ENCODE measurements at regions not wholly inside any gene's neighbourhood (a gene's known extent, or its start where the extent isn't known, plus 50 kb on each side); places are given as distances from the start of the nearest gene placed in this dataset.

DNA sequence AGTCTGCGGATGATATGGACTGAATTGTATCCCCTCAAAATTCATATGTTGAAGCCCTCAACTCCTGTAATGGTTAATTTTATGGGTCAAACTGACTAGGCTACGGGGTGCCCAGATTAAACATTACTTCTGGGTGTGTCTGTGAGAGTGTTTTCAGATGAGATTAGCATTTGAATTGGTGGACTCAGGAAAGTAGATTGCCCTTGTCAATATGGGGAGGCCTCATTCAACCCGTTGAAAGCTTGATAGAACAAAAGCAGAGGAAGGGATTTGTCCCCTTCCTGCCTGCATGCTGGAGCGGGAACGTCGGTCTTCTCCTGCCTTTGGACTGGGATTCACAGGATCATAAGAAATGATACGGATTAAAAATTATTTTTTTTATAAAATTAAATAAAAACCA lies 84.5 kb downstream of the BBS10 start:
- Histone ChIP-seq H2BK12ac (ENCODE audit: low read length) (no peak overlapping the region), H3K27me3 (ENCODE audit: insufficient read depth, low read length) (no peaks in the 10 kb centered on the region), H2BK5ac (ENCODE audit: low read depth, low read length, poor library complexity) (no peak overlapping the region), H4K91ac (ENCODE audit: low read depth, low read length) (no peak overlapping the region), H3K9me3 (ENCODE audit: insufficient read depth, low read depth, low read length) (no peaks in the 10 kb centered on the region), H3K4me3 (ENCODE audit: low read depth, low read length) (no peak overlapping the region), H3K79me1 (ENCODE audit: low read length) (no peaks in the 10 kb centered on the region), H2AK5ac (ENCODE audit: low read length) (no peak overlapping the region), H3K36me3 (ENCODE audit: control insufficient read depth in 1 of 2, insufficient read depth in 2 of 2, low read length in 2 of 2) (no peaks in the 10 kb centered on the region), H3K23ac (ENCODE audit: low read length) (no peak overlapping the region), H3K14ac (ENCODE audit: low read length) (no peak overlapping the region), H3K18ac (ENCODE audit: low read length) (no peak overlapping the region), H3K4me1 (ENCODE audit: control insufficient read depth in 1 of 2, insufficient read depth in 2 of 2, low read length in 2 of 2) (no peaks in the 10 kb centered on the region), H3K4me2 (ENCODE audit: low read length) (no peak overlapping the region), H3K4ac (ENCODE audit: low read depth, low read length) (no peak overlapping the region), H2BK120ac (ENCODE audit: insufficient read depth, low read length, poor library complexity) (no peak overlapping the region), H3K27ac (ENCODE audit: low read depth, low read length) (no peak overlapping the region), H3K9ac (ENCODE audit: low read length) (no peak overlapping the region), H2AFZ (ENCODE audit: insufficient read depth, low read length, poor library complexity) (no peak overlapping the region), H4K12ac (ENCODE audit: low read depth, low read length) (no peak overlapping the region), H4K8ac (ENCODE audit: low read depth, low read length) (no peak overlapping the region), H3K79me2 (ENCODE audit: control insufficient read depth, insufficient read depth, low read length, poor library complexity) (no peaks in the 10 kb centered on the region)
- no peak for DNase-seq
- WGBS (ENCODE audit: extremely low coverage, insufficient coverage, insufficient read length) = no CpG with 5 or more reads among the region's 7 CpGs

GRCh38 chr12:76260390-76260748 lies 87.8 kb downstream of the BBS10 start:
- no peak overlapping the region for H3K23ac ChIP-seq (ENCODE audit: low read length)
- H3K4me1 ChIP-seq (ENCODE audit: control insufficient read depth in 1 of 2, insufficient read depth in 2 of 2, low read length in 2 of 2) = no peaks in the 10 kb centered on the region
- H3K9ac ChIP-seq (ENCODE audit: low read length) = no peak overlapping the region
- H3K4me2 ChIP-seq (ENCODE audit: low read length) = no peak overlapping the region
- H4K12ac ChIP-seq (ENCODE audit: low read depth, low read length) = no peak overlapping the region
- no peak overlapping the region for H3K4ac ChIP-seq (ENCODE audit: low read depth, low read length)
- no peak for DNase-seq
- H3K79me1 ChIP-seq (ENCODE audit: low read length) = no peaks in the 10 kb centered on the region
- H4K91ac ChIP-seq (ENCODE audit: low read depth, low read length) = no peak overlapping the region
- H2BK12ac ChIP-seq (ENCODE audit: low read length) = no peak overlapping the region
- no peaks in the 10 kb centered on the region for H3K9me3 ChIP-seq (ENCODE audit: insufficient read depth, low read depth, low read length)
- no peaks in the 10 kb centered on the region for H3K27me3 ChIP-seq (ENCODE audit: insufficient read depth, low read length)
- no peak overlapping the region for H3K4me3 ChIP-seq (ENCODE audit: low read depth, low read length)
- H4K8ac ChIP-seq (ENCODE audit: low read depth, low read length) = no peak overlapping the region
- no CpG with 5 or more reads among the region's 1 CpG for WGBS (ENCODE audit: extremely low coverage, insufficient coverage, insufficient read length)
- no peaks in the 10 kb centered on the region for H3K36me3 ChIP-seq (ENCODE audit: control insufficient read depth in 1 of 2, insufficient read depth in 2 of 2, low read length in 2 of 2)
- no peak overlapping the region for H2BK5ac ChIP-seq (ENCODE audit: low read depth, low read length, poor library complexity)
- no peaks in the 10 kb centered on the region for H3K79me2 ChIP-seq (ENCODE audit: control insufficient read depth, insufficient read depth, low read length, poor library complexity)
- no peak overlapping the region for H3K18ac ChIP-seq (ENCODE audit: low read length)
- no peak overlapping the region for H3K14ac ChIP-seq (ENCODE audit: low read length)
- H2AFZ ChIP-seq (ENCODE audit: insufficient read depth, low read length, poor library complexity) = no peak overlapping the region
- H2BK120ac ChIP-seq (ENCODE audit: insufficient read depth, low read length, poor library complexity) = no peak overlapping the region
- H2AK5ac ChIP-seq (ENCODE audit: low read length) = no peak overlapping the region
- H3K27ac ChIP-seq (ENCODE audit: low read depth, low read length) = no peak overlapping the region

DNA sequence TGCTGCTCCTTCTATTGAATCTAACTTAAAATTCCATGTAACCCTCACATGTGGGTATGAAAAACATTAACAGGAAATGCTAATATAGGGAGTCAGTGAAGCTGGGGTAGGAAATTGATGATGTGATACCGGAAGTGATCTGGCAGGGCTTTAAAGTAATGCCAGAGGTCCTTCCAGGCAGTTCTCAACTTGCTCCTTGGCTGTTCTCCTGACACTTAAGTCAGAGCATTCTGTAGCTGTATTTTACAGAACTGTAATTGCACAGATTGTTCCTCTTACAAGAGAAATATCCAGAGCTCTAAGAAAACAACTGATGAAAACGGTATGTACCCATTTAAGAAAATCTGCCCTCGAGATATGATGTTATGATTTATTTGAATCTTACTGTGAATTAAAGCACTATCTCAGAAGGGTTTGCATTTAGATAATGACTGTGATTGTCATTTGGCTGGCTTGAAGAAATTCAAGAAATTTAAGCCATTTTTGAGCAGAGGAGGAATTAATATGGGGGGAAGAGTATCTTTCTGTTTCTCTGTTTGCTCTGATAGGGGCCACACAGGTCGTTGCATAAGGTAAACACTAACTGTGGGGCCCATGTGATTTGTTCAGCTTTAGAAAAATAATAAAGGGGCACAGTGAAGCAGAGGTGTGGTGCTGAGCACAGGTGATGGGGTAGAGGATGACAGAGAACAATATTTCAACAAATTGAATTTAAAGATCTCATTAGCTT lies 88.4 kb downstream of the BBS10 start:
- no peak overlapping the region for H3K4me3 ChIP-seq (ENCODE audit: low read depth, low read length)
- no peaks in the 10 kb centered on the region for H3K9me3 ChIP-seq (ENCODE audit: insufficient read depth, low read depth, low read length)
- H4K8ac ChIP-seq (ENCODE audit: low read depth, low read length) = no peak overlapping the region
- H3K23ac ChIP-seq (ENCODE audit: low read length) = no peak overlapping the region
- H3K79me2 ChIP-seq (ENCODE audit: control insufficient read depth, insufficient read depth, low read length, poor library complexity) = no peaks in the 10 kb centered on the region
- H3K9ac ChIP-seq (ENCODE audit: low read length) = no peak overlapping the region
- H3K79me1 ChIP-seq (ENCODE audit: low read length) = no peaks in the 10 kb centered on the region
- no peak overlapping the region for H3K18ac ChIP-seq (ENCODE audit: low read length)
- H2AFZ ChIP-seq (ENCODE audit: insufficient read depth, low read length, poor library complexity) = no peak overlapping the region
- H3K4ac ChIP-seq (ENCODE audit: low read depth, low read length) = no peak overlapping the region
- no peak overlapping the region for H3K27ac ChIP-seq (ENCODE audit: low read depth, low read length)
- no peaks in the 10 kb centered on the region for H3K27me3 ChIP-seq (ENCODE audit: insufficient read depth, low read length)
- H2AK5ac ChIP-seq (ENCODE audit: low read length) = no peak overlapping the region
- no peak overlapping the region for H4K12ac ChIP-seq (ENCODE audit: low read depth, low read length)
- H4K91ac ChIP-seq (ENCODE audit: low read depth, low read length) = no peak overlapping the region
- no peaks in the 10 kb centered on the region for H3K36me3 ChIP-seq (ENCODE audit: control insufficient read depth in 1 of 2, insufficient read depth in 2 of 2, low read length in 2 of 2)
- H2BK120ac ChIP-seq (ENCODE audit: insufficient read depth, low read length, poor library complexity) = no peak overlapping the region
- H2BK12ac ChIP-seq (ENCODE audit: low read length) = no peak overlapping the region
- WGBS (ENCODE audit: extremely low coverage, insufficient coverage, insufficient read length) = no CpG with 5 or more reads among the region's 4 CpGs
- no peak overlapping the region for H3K4me2 ChIP-seq (ENCODE audit: low read length)
- H3K14ac ChIP-seq (ENCODE audit: low read length) = no peak overlapping the region
- no peaks in the 10 kb centered on the region for H3K4me1 ChIP-seq (ENCODE audit: control insufficient read depth in 1 of 2, insufficient read depth in 2 of 2, low read length in 2 of 2)
- DNase-seq = no peak
- no peak overlapping the region for H2BK5ac ChIP-seq (ENCODE audit: low read depth, low read length, poor library complexity)

- no CpG with 5 or more reads among the region's 1 CpG for WGBS (ENCODE audit: extremely low coverage, insufficient coverage, insufficient read length)
- Histone ChIP-seq H2BK12ac (ENCODE audit: low read length) (no peak overlapping the region), H3K27ac (ENCODE audit: low read depth, low read length) (no peak overlapping the region), H3K36me3 (ENCODE audit: control insufficient read depth in 1 of 2, insufficient read depth in 2 of 2, low read length in 2 of 2) (no peaks in the 10 kb centered on the region), H3K4ac (ENCODE audit: low read depth, low read length) (no peak overlapping the region), H4K8ac (ENCODE audit: low read depth, low read length) (no peak overlapping the region), H3K4me2 (ENCODE audit: low read length) (no peak overlapping the region), H3K4me1 (ENCODE audit: control insufficient read depth in 1 of 2, insufficient read depth in 2 of 2, low read length in 2 of 2) (no peaks in the 10 kb centered on the region), H3K14ac (ENCODE audit: low read length) (no peak overlapping the region), H3K4me3 (ENCODE audit: low read depth, low read length) (no peak overlapping the region), H3K9me3 (ENCODE audit: insufficient read depth, low read depth, low read length) (no peaks in the 10 kb centered on the region), H2BK5ac (ENCODE audit: low read depth, low read length, poor library complexity) (no peak overlapping the region), H3K23ac (ENCODE audit: low read length) (no peak overlapping the region), H2AFZ (ENCODE audit: insufficient read depth, low read length, poor library complexity) (no peak overlapping the region), H2BK120ac (ENCODE audit: insufficient read depth, low read length, poor library complexity) (no peak overlapping the region), H4K91ac (ENCODE audit: low read depth, low read length) (no peak overlapping the region), H4K12ac (ENCODE audit: low read depth, low read length) (no peak overlapping the region), H2AK5ac (ENCODE audit: low read length) (no peak overlapping the region), H3K79me1 (ENCODE audit: low read length) (no peaks in the 10 kb centered on the region), H3K9ac (ENCODE audit: low read length) (no peak overlapping the region), H3K27me3 (ENCODE audit: insufficient read depth, low read length) (no peaks in the 10 kb centered on the region), H3K79me2 (ENCODE audit: control insufficient read depth, insufficient read depth, low read length, poor library complexity) (no peaks in the 10 kb centered on the region), H3K18ac (ENCODE audit: low read length) (no peak overlapping the region)
- DNase-seq = peak in 1 of 2 donors; percentile 4
Measured at GRCh38 chr12:76259106-76259505, 89.1 kb downstream of the BBS10 start.

Data from trophoblast cell (in vitro differentiated cells and primary cell).